ENCODE measurements at regions not wholly inside any gene's neighbourhood (a gene's known extent, or its start where the extent isn't known, plus 50 kb on each side); places are given as distances from the start of the nearest gene placed in this dataset.

GRCh38 chr2:121943285-121943684 lies 187.8 kb downstream of the TSN start:
- Histone ChIP-seq H3K9me3 (no peaks in the 10 kb centered on the region), H3K4me1 (no peaks in the 10 kb centered on the region), H3K4me3 (no peak overlapping the region), H3K27ac (no peak overlapping the region), H3K36me3 (no peaks in the 10 kb centered on the region), H3K27me3 (no peaks in the 10 kb centered on the region)
- WGBS, 2 donors (ENCODE audit: low coverage in 1 of 2), result 75 to 86% methylated on average over 1 of the region's 1 CpG
- TF ChIP-seq, protein P1, sequence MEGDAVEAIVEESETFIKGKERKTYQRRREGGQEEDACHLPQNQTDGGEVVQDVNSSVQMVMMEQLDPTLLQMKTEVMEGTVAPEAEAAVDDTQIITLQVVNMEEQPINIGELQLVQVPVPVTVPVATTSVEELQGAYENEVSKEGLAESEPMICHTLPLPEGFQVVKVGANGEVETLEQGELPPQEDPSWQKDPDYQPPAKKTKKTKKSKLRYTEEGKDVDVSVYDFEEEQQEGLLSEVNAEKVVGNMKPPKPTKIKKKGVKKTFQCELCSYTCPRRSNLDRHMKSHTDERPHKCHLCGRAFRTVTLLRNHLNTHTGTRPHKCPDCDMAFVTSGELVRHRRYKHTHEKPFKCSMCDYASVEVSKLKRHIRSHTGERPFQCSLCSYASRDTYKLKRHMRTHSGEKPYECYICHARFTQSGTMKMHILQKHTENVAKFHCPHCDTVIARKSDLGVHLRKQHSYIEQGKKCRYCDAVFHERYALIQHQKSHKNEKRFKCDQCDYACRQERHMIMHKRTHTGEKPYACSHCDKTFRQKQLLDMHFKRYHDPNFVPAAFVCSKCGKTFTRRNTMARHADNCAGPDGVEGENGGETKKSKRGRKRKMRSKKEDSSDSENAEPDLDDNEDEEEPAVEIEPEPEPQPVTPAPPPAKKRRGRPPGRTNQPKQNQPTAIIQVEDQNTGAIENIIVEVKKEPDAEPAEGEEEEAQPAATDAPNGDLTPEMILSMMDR (IDR thresholded peaks at IDR 0.05), result no peak
- TF ChIP-seq POLR2A (IDR thresholded peaks at IDR 0.05) (no peak), EP300 (IDR thresholded peaks at IDR 0.05) (no peak), POLR2AphosphoS5 (IDR thresholded peaks at IDR 0.05) (no peak)
- ATAC-seq, result no peak

DNA sequence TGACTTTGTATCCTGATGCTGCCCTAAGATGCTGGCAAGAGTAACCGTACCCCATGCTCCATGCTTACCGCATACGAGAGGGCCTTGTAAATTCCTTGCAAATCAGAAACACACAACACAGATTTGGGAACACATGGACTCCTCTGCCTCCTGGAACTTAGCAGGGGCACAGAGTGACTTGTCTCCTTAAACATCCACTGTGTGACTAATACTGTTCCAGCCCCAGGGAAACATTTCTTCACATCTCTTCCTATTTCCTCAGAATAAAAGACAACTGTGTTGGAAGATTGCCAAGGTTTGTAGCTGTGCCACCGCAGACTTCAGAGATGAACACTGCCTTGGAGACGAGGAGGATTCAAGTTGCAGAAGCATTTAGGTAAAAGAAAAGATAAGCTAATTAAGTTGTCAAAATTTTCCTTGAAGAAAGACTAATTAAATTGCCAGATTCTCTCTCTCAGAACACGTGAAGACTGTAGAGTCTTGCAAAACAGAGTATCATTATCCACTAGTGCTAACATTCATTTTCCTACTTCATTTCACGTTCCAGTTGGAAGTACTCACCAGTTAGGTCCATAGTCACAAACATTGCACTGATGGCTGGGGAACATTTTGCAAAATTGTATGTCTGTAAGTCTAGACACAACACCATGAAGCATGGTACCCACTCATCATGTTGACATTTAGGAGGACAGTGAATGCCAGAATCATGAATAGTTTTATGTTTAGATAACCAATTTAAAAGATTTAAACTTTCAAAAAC lies 188.8 kb downstream of the TSN start:
- TF ChIP-seq EP300 (IDR thresholded peaks at IDR 0.05) (no peak), POLR2A (IDR thresholded peaks at IDR 0.05) (no peak), POLR2AphosphoS5 (IDR thresholded peaks at IDR 0.05) (no peak)
- TF ChIP-seq, protein P1 (IDR thresholded peaks at IDR 0.05), result no peak
- WGBS, 2 donors (ENCODE audit: low coverage in 1 of 2), result 59% methylated on average over 4 to 7 of the region's 7 CpGs
- no peaks in the 10 kb centered on the region for H3K27me3 ChIP-seq
- H3K36me3 ChIP-seq, result no peaks in the 10 kb centered on the region
- ATAC-seq, result peak; percentile 90
- no peak overlapping the region for H3K27ac ChIP-seq
- H3K4me3 ChIP-seq, result no peak overlapping the region
- no peaks in the 10 kb centered on the region for H3K4me1 ChIP-seq
- H3K9me3 ChIP-seq, result no peaks in the 10 kb centered on the region

DNA sequence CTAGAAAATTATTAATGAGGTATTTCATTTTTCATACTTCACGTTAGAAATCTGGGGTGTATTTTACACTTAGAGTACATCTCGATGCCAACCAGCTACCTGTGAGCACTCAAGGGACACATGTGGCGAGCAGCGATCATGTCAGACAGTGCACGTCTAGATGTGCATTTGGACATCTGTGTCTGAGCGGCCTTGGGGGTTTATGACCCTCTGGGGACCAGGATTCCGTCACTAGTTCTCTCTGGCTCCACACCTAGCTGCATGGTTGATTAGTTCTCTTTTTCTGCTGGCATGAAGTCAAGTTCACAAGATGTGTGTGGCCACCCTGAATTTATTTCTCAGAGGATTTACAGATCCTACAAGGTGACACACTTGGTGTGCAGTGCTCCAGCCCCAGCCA lies 192.2 kb downstream of the TSN start:
- no peak for ATAC-seq
- H3K27ac ChIP-seq, result no peak overlapping the region
- no peaks in the 10 kb centered on the region for H3K9me3 ChIP-seq
- H3K4me3 ChIP-seq, result no peak overlapping the region
- no peaks in the 10 kb centered on the region for H3K4me1 ChIP-seq
- 80 to 90% methylated on average over 5 to 6 of the region's 7 CpGs for WGBS, 2 donors (ENCODE audit: low coverage in 1 of 2)
- H3K36me3 ChIP-seq, result no peaks in the 10 kb centered on the region
- TF ChIP-seq POLR2A (IDR thresholded peaks at IDR 0.05) (no peak), EP300 (IDR thresholded peaks at IDR 0.05) (no peak), POLR2AphosphoS5 (IDR thresholded peaks at IDR 0.05) (no peak)
- TF ChIP-seq, protein P1 (IDR thresholded peaks at IDR 0.05), result no peak
- peaks cover 3% of the 10 kb centered on the region for H3K27me3 ChIP-seq

- ATAC-seq, result no peak
- Histone ChIP-seq H3K4me3 (no peak overlapping the region), H3K27me3 (peaks cover 8% of the 10 kb centered on the region), H3K9me3 (peaks cover 0 to 7% (median 0%) of the 10 kb centered on the region in 3 donors), H3K27ac (no peak overlapping the region), H3K4me1 (no peaks in the 10 kb centered on the region), H3K36me3 (no peaks in the 10 kb centered on the region)
- 61% methylated on average over 4 of the region's 8 CpGs; no CpG with 5 or more reads in 1 of the 2 donors for WGBS, 2 donors (ENCODE audit: low coverage in 1 of 2)
- TF ChIP-seq, protein P1 (IDR thresholded peaks at IDR 0.05), result no peak
- no peak for TF ChIP-seq POLR2A (IDR thresholded peaks at IDR 0.05)
- no peak for TF ChIP-seq POLR2AphosphoS5 (IDR thresholded peaks at IDR 0.05)
- TF ChIP-seq EP300 (IDR thresholded peaks at IDR 0.05), result no peak
These were observed 193.8 kb downstream of the TSN start for GRCh38 chr2:121949271-121949670.

DNA sequence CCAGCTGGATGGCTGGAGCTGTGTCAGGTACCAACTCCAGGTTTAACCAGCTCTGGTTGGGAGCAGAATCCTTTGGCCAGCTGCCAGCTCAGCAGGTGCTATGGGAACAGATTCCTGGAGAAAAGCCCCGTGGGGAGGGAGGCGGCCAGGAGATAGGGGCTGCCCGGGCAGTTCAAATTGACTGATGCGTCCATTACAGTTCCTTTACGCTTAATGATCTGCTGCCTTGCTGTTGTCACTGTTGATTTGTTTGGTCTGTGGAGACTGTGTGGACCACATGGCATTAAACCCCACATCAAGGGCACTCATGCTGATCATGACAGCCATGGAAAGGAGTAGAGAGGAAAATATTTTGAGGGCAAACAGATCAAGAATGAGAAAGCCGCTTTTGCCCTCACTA lies 200.0 kb downstream of the TSN start:
- no peak for ATAC-seq
- TF ChIP-seq EP300 (IDR thresholded peaks at IDR 0.05) (no peak), POLR2AphosphoS5 (IDR thresholded peaks at IDR 0.05) (no peak), POLR2A (IDR thresholded peaks at IDR 0.05) (no peak)
- TF ChIP-seq, protein P1 (IDR thresholded peaks at IDR 0.05), result no peak
- H3K27ac ChIP-seq, result no peak overlapping the region
- H3K4me3 ChIP-seq, result no peak overlapping the region
- H3K27me3 ChIP-seq, result peaks cover 8% of the 10 kb centered on the region
- WGBS, 2 donors (ENCODE audit: low coverage in 1 of 2), result 57 to 80% methylated on average over 2 to 6 of the region's 6 CpGs
- no peaks in the 10 kb centered on the region for H3K4me1 ChIP-seq
- H3K36me3 ChIP-seq, result no peaks in the 10 kb centered on the region
- H3K9me3 ChIP-seq, result peaks cover 0 to 8% (median 0%) of the 10 kb centered on the region in 3 donors

All from gastroesophageal sphincter (tissue), 4 donors.